HG03558 (cell line): ENCODE measurements at regions not wholly inside any gene's neighbourhood (a gene's known extent, or its start where the extent isn't known, plus 50 kb on each side); places are given as distances from the start of the nearest gene placed in this dataset.
"Not testable (repeated sequence)": the region's sequence is repeated elsewhere in the genome, so short reads cannot be mapped to it uniquely, and the experiment has no call there.

ENCODE experiments used
- ATAC-seq: cut with Tn5 transposase; IDR thresholded peaks from one replicate; pipeline ENCODE4 v1.9.1; 2021; ENCODE audit warnings: moderate number of reproducible peaks; ENCODE audit not compliant: unreplicated experiment; ENCODE audit errors: extremely low read depth

- no peak for ATAC-seq
These were observed 168.0 kb downstream of the HDGFL1 start for GRCh38 chr6:22737331-22737730.

- ATAC-seq: no peak
These were observed 168.8 kb downstream of the HDGFL1 start for GRCh38 chr6:22738194-22738593.

DNA sequence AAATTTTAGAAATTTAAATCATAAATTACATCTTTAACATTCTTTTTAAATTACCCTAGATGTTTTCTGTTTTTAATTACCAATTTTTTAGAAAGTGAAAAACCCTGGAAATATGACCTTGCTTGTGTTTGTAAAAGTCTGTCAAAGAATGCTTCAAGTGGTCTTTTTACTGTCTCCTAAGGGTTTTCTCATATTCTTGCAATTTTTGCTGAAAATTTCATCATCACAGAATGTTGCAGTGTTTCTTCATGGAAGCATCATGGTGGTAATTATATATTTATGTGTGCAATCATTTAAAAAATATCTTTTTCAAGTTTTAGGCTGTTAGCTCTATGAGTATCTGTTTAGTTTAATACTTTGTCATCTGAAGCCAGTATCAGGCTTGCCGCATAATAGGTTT is 178.2 kb downstream of the HDGFL1 start:
- no peak for ATAC-seq

DNA sequence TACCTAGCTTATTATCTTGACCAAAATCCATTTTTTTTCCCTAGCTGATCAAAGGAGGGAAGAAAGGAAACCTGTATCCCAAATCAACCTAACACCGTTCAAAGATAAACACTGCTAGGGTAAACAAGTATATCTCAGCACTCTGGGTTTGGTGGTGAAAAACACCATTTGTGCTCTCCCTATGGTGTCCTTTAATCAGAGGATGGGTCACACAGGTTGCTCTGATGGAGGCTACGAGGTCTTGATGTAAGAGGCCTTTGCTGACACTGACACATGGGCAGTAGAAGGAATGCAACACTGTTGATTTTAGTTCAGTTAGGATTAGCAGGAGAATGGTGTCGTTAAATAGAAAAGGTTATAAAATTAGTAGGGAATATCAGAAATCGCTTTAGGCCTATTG is 179.3 kb downstream of the HDGFL1 start:
- no peak for ATAC-seq

GRCh38 chr6:22749696-22750095 is 180.3 kb downstream of the HDGFL1 start:
- no peak for ATAC-seq

GRCh38 chr6:22751223-22751622 is 181.9 kb downstream of the HDGFL1 start:
- ATAC-seq: no peak

GRCh38 chr6:22752522-22752921 is 183.2 kb downstream of the HDGFL1 start:
- no peak for ATAC-seq

- ATAC-seq: no peak
These were observed 184.7 kb downstream of the HDGFL1 start for GRCh38 chr6:22754061-22754460.

DNA sequence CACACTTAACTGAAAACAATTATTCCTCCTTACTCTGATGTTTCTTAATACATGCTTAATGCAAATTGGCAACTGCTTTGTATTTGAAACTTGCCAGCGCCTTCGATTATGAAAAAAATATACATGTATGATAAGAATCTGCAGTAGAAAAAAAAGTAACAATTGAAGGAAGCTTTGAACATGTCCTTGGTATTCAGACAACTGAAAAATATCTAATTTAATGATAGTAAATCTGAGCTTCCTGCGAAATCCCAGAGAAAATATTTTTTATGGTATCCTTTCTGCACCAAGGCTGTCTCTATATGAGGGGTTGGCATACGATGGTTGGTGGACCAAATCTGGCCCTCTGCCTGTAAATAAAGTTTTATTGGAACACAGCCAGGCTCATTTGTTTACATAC is 186.2 kb downstream of the HDGFL1 start:
- ATAC-seq: no peak

DNA sequence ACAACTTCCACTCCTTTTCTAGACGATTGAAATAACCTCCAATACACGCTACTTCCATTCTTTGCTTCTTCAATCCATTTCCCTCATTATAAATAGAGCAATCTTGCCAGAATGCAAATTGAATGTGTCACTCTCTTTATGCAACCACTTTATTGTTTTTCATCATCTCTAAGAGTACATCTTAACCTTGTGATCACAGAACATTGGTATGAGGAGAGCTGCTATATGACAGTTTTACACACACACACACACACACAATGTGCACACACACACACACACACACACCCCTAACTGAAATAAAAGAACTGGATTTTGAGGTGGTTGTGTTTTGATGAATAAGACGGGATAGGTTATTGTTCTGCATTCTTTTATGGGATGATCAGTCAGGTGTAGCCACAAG is 187.0 kb downstream of the HDGFL1 start:
- no peak for ATAC-seq

DNA sequence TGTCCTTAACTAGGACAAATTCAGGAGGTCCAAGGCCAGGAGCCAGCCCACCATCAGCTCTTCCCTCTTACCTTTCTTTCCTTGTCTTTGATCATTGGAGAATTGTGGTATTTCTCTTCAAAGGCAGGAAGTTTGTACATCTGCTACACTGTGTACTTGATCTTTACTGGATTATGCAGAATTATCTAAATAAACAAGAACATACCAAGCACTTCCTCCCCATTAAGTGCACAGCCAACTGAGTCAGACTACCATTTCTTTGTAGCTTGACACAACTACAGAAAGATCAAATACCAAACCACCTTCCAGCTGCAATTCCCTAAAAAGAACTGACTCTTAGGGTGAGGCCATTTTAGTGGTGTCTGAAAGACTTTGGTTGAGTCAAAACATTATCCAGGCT is 195.1 kb downstream of the HDGFL1 start:
- no peak for ATAC-seq

- ATAC-seq: no peak
These were observed 195.6 kb downstream of the HDGFL1 start for GRCh38 chr6:22765015-22765414.

DNA sequence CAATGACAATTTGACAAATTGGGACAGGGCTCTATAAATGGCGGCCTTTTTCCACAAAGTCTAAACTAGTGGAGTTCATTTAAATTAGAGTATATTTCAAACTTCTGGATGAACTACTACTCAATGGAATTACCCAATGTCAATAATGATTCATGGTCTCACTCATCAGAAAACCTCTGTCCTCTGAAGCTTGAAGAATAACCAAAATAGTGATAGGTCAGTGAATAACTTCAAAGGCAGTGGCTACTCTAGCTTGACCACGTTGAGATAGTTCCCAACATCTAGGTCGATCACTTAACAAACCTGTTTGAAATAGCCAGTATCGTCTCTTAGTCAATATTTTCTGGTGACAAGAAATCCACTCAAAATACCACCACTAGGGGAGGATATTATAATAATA is 197.6 kb downstream of the HDGFL1 start:
- no peak for ATAC-seq

DNA sequence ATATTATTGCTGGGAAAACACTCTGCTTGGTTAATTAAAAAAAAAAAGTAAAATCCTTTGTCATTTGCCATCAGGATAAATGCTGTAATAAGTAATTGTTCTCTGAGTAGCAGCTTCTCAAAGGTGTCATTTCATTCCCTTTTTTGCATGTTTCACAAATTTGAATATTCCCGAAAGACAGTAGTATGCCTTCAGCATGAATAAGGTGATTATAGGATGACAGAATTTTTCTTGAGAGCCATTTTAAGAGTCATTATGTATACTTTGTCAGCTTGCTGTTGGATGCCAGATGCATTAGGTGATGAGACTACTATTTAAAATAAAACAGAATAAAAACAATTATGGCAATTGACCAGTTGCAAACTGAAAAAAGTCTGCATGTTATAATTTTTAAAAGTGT is 200.7 kb downstream of the HDGFL1 start:
- no peak for ATAC-seq

DNA sequence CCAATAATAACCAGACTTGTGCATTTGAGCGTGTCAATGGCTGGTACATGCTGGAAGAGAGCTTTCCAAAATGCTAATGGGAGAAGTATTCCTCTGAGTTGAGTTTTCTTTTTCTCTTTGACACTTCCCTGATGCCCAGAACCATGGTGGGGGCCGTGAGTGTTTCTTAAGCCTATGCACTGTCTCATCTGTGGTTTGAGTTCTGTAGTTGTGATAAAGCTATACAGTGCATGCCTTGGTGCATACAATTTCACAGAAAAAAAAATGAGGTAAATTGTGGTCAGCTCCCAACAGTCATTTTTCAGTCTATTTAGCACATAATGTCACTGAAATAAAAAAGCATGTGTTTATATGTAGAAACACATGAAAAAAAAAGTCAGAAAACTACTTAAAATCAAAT is 204.8 kb downstream of the HDGFL1 start:
- ATAC-seq: no peak

DNA sequence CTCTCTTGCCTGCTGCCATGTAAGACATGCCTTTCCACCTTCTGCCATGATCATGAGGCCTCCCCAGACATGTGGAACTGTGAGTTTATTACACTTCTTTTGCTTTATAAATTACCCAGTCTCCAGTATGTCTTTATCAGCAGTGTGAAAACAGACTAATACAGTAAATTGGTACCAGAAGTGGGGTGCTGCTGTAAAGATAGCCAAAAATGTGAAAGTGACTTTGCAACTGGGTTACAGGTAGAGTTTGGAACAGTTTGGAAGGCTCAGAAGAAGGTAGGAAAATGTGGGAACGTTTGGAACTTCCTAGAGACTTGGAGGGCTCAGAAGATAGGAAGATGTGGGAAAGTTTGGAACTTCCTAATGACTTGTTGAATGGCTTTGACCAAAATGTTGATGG is 209.1 kb downstream of the HDGFL1 start:
- not testable (repeated sequence) for ATAC-seq

DNA sequence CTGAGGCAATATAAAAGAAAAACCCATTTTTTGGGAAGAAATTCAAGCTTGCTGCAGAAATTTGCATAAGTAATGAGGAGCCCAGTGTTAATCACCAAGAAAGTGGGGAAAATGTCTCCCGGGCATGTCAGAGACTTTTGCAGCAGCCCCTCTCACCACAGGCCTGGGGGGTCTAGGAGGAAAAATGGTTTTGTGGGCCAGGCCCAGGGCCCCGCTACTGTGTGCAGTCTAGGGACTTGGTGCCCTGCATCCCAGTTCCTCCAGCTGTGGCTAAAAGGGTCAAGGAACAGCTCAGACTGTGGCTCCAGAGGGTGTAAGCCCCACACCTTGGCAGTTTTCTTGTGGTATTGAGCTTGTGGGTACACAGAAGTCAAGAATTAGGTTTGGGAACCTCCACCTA is 209.7 kb downstream of the HDGFL1 start:
- ATAC-seq: no peak

- no peak for ATAC-seq
These were observed 214.6 kb downstream of the HDGFL1 start for GRCh38 chr6:22783931-22784330.

DNA sequence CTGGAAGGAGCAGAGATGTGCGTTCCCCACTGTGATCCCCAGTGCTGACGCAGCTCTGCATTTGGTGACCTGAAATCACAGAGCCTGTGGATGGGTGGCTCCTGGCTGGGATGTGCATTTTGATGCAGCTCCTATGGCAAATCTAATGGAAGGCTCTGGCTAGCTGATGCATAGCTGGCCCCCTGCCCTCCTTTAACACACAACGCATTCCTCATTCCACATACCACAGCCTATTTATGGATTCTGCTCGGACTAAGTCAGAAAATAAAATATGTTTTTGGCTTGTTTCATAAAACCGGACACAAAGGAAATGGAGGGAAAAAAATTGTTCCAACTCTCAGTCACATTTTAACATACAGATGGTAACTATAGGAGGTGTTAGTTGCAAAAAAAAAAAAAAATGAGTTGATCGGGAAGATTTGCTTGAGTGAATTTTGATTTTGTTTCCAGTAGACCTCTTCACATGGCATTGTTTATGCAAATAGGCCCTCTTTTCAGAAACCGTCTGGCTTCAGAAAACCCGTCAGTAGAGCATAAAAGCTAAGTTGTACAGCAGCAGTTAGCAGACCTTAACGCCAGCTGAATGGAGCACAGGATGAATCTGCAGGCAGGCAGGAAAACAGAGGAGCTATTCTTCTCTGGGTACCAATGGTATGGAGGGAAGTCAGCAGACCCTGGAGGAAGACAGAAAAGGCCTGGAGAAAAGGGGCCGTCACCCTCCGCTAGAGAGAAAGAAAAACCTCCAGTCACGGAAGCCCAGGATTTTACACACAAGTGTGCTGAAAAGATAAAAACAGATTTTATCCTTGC is 215.4 kb downstream of the HDGFL1 start:
- ATAC-seq: no peak

DNA sequence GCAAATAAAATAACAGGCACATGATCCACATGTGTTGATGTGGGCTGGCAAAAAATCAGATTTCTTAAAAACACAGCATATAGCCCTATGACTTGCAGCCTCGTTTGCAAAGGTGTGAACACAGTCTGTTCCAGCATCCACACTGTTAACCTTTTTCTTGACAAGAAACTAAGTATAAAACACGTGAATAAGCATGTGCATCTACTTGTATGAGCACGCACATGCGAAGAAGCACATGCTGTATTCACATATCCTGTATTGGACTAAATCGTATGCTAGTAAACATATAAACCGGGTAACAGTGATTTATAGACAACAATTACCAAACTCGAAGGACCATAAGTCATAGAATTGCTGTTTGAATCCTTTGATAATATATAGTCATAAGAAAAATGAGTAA is 218.7 kb downstream of the HDGFL1 start:
- no peak for ATAC-seq

DNA sequence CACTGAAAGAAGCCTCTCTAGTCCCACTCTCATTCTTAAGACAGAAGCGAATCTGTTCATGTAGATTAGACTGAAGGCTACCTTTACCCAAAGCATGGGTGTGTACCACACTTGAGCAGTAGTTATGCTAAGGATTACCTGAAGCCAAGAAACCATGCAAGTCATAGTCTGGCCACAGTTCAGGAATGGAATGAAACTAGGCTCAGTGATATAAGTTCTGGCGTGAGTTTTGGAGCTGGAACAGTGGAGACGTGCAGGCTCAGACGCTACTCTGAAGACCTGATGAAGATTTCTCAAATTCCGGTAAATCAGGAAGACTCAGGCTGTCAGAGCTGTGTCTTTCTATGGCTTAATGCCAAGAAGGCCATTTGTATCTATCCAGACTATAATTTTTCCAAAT is 219.9 kb downstream of the HDGFL1 start:
- no peak for ATAC-seq

- no peak for ATAC-seq
These were observed 225.5 kb downstream of the HDGFL1 start for GRCh38 chr6:22794844-22795243.
